Hepatocyte (in vitro differentiated cells): ENCODE measurements at regions not wholly inside any gene's neighbourhood (a gene's known extent, or its start where the extent isn't known, plus 50 kb on each side); places are given as distances from the start of the nearest gene placed in this dataset.

Source experiments
- CTCF ChIP-seq: fragments of 200-600 bp; sonication (generic); IDR thresholded peaks from 2 replicates; pipeline ENCODE4 v1.5.1; 2016; ENCODE audit warnings: antibody characterized with exemption, mild to moderate bottlenecking; ENCODE audit not compliant: poor library complexity
- EZH2phosphoT487 ChIP-seq: fragments of 200-600 bp; sonication (generic); IDR thresholded peaks from one replicate; pipeline ENCODE4 v1.6.1; 2018; ENCODE audit warnings: antibody characterized with exemption, mild to moderate bottlenecking, low read depth, moderate library complexity; ENCODE audit not compliant: unreplicated experiment, severe bottlenecking

DNA sequence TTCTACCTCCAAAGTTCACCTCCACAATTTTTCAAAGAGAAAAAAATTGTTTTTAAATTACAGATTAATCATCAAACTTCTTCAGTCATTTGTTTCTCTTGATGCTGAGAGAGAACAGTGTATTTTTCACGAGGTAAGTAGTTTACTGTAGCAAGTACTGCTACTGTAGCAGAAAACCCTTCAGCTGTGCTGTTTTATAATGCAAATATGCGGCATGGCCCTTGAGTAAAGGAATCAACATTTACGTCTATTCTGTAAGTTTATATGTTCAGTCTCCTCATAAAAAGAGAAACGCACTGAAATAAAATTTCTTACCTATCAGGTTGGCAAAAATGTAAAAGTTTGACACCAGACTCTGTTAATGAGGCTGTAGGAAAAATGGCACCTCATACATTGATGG, 399.0 kb downstream of the NKX6-1 start:
- TF ChIP-seq CTCF, result no peak
- TF ChIP-seq EZH2phosphoT487, result no peak
